ENCODE measurements at regions not wholly inside any gene's neighbourhood (a gene's known extent, or its start where the extent isn't known, plus 50 kb on each side); places are given as distances from the start of the nearest gene placed in this dataset.

GRCh38 chr12:127144770-127145169 is 1122.2 kb upstream of the TMEM132C start:
- 56% methylated on average over 5 of the region's 5 CpGs for WGBS (ENCODE audit: insufficient coverage, insufficient replicate concordance, low lambda C conversion rate, missing lambda C conversion rate)
- FAIRE-seq (no peak), ATAC-seq (no peak), DNase-seq (ENCODE audit: low read depth, low spot score) (no peak)
- intact Hi-C loops (cut with micrococcal nuclease; ENCODE audit: unreplicated experiment) = no loop called here
- Histone ChIP-seq H3K4me2 (ENCODE audit: control insufficient read depth, insufficient read depth) (no peak overlapping the region), H3K27ac (ENCODE audit: control insufficient read depth, insufficient read depth) (no peak overlapping the region), H3K4me1 (ENCODE audit: control insufficient read depth, insufficient read depth, low read length) (no peaks in the 10 kb centered on the region), H4K20me1 (ENCODE audit: control insufficient read depth, insufficient read depth) (no peaks in the 10 kb centered on the region), H3K27me3 (replicated peaks in 1 of 2; ENCODE audit: control insufficient read depth in 2 of 2, insufficient read depth in 2 of 2, low read length in 1 of 2) (no peaks in the 10 kb centered on the region), H3K9me3 (replicated peaks; ENCODE audit: control insufficient read depth, insufficient read depth, low read length) (peaks cover 2% of the 10 kb centered on the region; the same call in 1 of the 3 replicates), H3K79me2 (ENCODE audit: control insufficient read depth, insufficient read depth, low read length) (no peaks in the 10 kb centered on the region), H3K9ac (ENCODE audit: control insufficient read depth, insufficient read depth, low read length) (no peak overlapping the region), H2AFZ (ENCODE audit: control insufficient read depth, low read depth, low read length) (no peak overlapping the region), H3K36me3 (ENCODE audit: control insufficient read depth in 2 of 2, insufficient read depth in 2 of 2, low read length in 1 of 2) (no peaks in the 10 kb centered on the region), H3K4me3 (no peak overlapping the region)
- in situ Hi-C loops (cut with MboI) = no loop called here
- RAD21 ChIA-PET (ENCODE audit: unreplicated experiment) = no interaction called here
- POLR2A ChIA-PET = no interaction called here
- SMC1A ChIA-PET (ENCODE audit: uncharacterized antibody, unreplicated experiment) = interaction anchor here (0.6 kb wide), 1 partner anchor 8 kb away, joined by 3 read pairs; no protein-coding TSS in a partner anchor
- no TSS peak for BruUV-seq (replicated peaks)
- TF ChIP-seq RELA (IDR thresholded peaks at IDR 0.05; ENCODE audit: borderline replicate concordance, partially characterized antibody) = no peak
- no peak for TF ChIP-seq TCF12 (IDR thresholded peaks at IDR 0.05; ENCODE audit: low read depth, low read length)
- TF ChIP-seq, protein P1, sequence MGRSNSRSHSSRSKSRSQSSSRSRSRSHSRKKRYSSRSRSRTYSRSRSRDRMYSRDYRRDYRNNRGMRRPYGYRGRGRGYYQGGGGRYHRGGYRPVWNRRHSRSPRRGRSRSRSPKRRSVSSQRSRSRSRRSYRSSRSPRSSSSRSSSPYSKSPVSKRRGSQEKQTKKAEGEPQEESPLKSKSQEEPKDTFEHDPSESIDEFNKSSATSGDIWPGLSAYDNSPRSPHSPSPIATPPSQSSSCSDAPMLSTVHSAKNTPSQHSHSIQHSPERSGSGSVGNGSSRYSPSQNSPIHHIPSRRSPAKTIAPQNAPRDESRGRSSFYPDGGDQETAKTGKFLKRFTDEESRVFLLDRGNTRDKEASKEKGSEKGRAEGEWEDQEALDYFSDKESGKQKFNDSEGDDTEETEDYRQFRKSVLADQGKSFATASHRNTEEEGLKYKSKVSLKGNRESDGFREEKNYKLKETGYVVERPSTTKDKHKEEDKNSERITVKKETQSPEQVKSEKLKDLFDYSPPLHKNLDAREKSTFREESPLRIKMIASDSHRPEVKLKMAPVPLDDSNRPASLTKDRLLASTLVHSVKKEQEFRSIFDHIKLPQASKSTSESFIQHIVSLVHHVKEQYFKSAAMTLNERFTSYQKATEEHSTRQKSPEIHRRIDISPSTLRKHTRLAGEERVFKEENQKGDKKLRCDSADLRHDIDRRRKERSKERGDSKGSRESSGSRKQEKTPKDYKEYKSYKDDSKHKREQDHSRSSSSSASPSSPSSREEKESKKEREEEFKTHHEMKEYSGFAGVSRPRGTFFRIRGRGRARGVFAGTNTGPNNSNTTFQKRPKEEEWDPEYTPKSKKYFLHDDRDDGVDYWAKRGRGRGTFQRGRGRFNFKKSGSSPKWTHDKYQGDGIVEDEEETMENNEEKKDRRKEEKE (IDR thresholded peaks at IDR 0.05) = no peak
- TF ChIP-seq NFIC (IDR thresholded peaks at IDR 0.05; ENCODE audit: low read depth, low read length) = no peak
- TF ChIP-seq ZBTB33 (IDR thresholded peaks at IDR 0.05) = no peak
- TF ChIP-seq, protein P2, sequence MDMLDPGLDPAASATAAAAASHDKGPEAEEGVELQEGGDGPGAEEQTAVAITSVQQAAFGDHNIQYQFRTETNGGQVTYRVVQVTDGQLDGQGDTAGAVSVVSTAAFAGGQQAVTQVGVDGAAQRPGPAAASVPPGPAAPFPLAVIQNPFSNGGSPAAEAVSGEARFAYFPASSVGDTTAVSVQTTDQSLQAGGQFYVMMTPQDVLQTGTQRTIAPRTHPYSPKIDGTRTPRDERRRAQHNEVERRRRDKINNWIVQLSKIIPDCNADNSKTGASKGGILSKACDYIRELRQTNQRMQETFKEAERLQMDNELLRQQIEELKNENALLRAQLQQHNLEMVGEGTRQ (IDR thresholded peaks at IDR 0.05; ENCODE audit: borderline replicate concordance, low read depth, low read length) = no peak
- TF ChIP-seq CBX3 (IDR thresholded peaks at IDR 0.05; ENCODE audit: borderline replicate concordance, low read depth) = no peak
- no peak for TF ChIP-seq SMAD1 (IDR thresholded peaks at IDR 0.05; ENCODE audit: low read depth, partially characterized antibody)
- TF ChIP-seq KLF5 (IDR thresholded peaks at IDR 0.05; ENCODE audit: partially characterized antibody) = no peak
- TF ChIP-seq ATF2 (IDR thresholded peaks at IDR 0.05; ENCODE audit: low read length) = no peak
- TF ChIP-seq RUNX3 (IDR thresholded peaks at IDR 0.05; ENCODE audit: low read length) = no peak
- CTCF ChIA-PET = no interaction called here
